ENCODE measurements at regions not wholly inside any gene's neighbourhood (a gene's known extent, or its start where the extent isn't known, plus 50 kb on each side); places are given as distances from the start of the nearest gene placed in this dataset.

DNA sequence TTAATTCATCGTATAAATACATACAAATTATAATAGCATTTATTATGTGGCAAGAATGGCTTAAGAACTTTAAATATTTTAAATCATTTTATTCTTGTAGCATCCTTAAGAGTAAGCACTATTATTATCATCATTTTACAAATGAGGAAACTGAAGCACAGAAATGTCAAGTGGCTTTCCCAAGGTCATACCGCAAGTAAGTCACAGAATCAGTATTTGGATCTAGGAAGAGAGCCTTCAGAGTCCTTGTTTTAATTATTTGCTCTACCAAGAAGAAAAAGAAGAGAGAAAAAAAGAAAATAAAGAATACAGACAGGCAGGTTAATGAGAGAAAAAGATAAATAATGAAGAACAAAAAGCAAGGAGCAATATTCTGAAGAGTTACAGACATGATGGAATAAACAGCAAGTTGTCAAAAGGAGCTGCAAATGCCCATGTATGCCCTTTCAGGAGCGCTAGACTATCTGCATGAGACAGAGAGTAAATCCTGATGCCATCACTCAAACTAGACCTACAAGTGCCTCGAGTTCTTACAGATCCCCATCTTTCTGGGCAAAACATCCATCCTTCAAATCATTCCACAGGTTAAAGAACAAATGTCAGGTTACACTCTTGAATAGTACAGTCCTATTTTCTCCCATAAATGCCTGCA, 57.8 kb upstream of the ETAA1 start:
- H3K4me3 Mint-ChIP-seq: no peak overlapping the region
- H3K4me1 Mint-ChIP-seq: no peaks in the 10 kb centered on the region
- ATAC-seq: no peak
- no peak overlapping the region for H3K27ac Mint-ChIP-seq
- POLR2A ChIA-PET: no interaction called here
- H3K27me3 Mint-ChIP-seq: peaks cover 0 to 8% (median 4%) of the 10 kb centered on the region in 5 donors
- no peaks in the 10 kb centered on the region for H3K9me3 Mint-ChIP-seq
- no peak for DNase-seq
- H3K36me3 Mint-ChIP-seq: no peaks in the 10 kb centered on the region

- H3K4me1 Mint-ChIP-seq: no peaks in the 10 kb centered on the region
- H3K4me3 Mint-ChIP-seq: no peak overlapping the region
- H3K9me3 Mint-ChIP-seq: peaks cover 0 to 1% (median 0%) of the 10 kb centered on the region in 9 donors
- no peak overlapping the region for H3K27ac Mint-ChIP-seq
- DNase-seq: no peak
- no peak for ATAC-seq
- POLR2A ChIA-PET: no interaction called here
- H3K27me3 Mint-ChIP-seq: peaks cover 0 to 8% (median 4%) of the 10 kb centered on the region in 5 donors
- H3K36me3 Mint-ChIP-seq: no peaks in the 10 kb centered on the region
Observed at GRCh38 chr2:67340133-67341011, 56.8 kb upstream of the ETAA1 start.

GRCh38 chr2:67341012-67341318, 56.2 kb upstream of the ETAA1 start:
- no peak for ATAC-seq

GRCh38 chr2:67341336-67341735, 55.8 kb upstream of the ETAA1 start:
- Mint-ChIP-seq H3K27me3 (peaks cover 0 to 8% (median 4%) of the 10 kb centered on the region in 5 donors), H3K9me3 (peaks cover 0 to 2% (median 0%) of the 10 kb centered on the region in 9 donors), H3K27ac (no peak overlapping the region), H3K36me3 (no peaks in the 10 kb centered on the region), H3K4me1 (no peaks in the 10 kb centered on the region), H3K4me3 (no peak overlapping the region)
- no peak for DNase-seq
- POLR2A ChIA-PET: no interaction called here
- no peak for ATAC-seq

More at GRCh38 chr2:67341012-67341318, 56.2 kb upstream of the ETAA1 start:
- POLR2A ChIA-PET: no interaction called here
- Mint-ChIP-seq H3K9me3 (peaks cover 0 to 2% (median 0%) of the 10 kb centered on the region in 9 donors), H3K4me3 (no peak overlapping the region), H3K27me3 (peaks cover 0 to 8% (median 4%) of the 10 kb centered on the region in 5 donors), H3K4me1 (no peaks in the 10 kb centered on the region), H3K27ac (no peak overlapping the region), H3K36me3 (no peaks in the 10 kb centered on the region)
- DNase-seq: no peak

- Mint-ChIP-seq H3K9me3 (peaks cover 0 to 2% (median 0%) of the 10 kb centered on the region in 9 donors), H3K36me3 (no peaks in the 10 kb centered on the region), H3K27me3 (peaks cover 0 to 8% (median 4%) of the 10 kb centered on the region in 5 donors), H3K27ac (no peak overlapping the region), H3K4me1 (no peaks in the 10 kb centered on the region), H3K4me3 (no peak overlapping the region)
- no peak for DNase-seq
- no peak for ATAC-seq
- POLR2A ChIA-PET: no interaction called here
Observed at GRCh38 chr2:67342394-67342793, 54.7 kb upstream of the ETAA1 start.

DNA sequence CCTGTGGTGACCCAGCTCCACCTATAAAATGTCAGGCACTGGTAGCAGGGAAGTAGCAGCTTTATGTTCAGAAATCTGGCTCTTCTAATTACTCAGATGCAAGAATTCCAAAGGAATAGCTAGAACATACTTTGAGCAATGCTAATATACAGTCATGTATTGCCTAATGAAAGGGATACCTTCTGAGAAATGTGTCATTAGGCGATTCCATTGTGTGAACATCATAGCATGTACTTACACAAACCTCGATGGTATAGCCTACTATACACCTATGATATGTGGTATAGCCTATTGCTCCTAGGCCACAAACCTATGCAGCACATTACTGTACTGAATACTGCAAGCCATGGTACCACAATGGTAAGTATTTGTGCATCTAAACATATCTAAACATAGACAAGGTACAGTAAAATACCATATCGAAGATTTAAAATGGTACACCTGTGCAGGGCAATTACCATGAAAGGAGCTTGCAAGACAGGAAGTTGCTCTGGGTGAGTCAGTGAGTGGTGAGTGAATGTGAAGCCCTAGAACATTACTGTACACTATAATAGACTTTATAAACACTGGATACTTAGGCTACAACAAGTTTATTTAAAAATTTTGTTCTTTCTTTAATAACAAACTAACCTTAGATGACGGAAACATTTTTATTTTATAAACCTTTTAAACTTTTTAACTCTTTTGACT, 50.3 kb upstream of the ETAA1 start:
- H3K36me3 Mint-ChIP-seq: no peaks in the 10 kb centered on the region
- no peak for ATAC-seq
- H3K27me3 Mint-ChIP-seq: peaks cover 0 to 7% (median 5%) of the 10 kb centered on the region in 5 donors
- H3K27ac Mint-ChIP-seq: no peak overlapping the region
- peaks cover 0 to 13% (median 4%) of the 10 kb centered on the region in 9 donors for H3K9me3 Mint-ChIP-seq
- H3K4me1 Mint-ChIP-seq: no peaks in the 10 kb centered on the region
- H3K4me3 Mint-ChIP-seq: no peak overlapping the region
- DNase-seq: no peak
- POLR2A ChIA-PET: no interaction called here

All from naive thymus-derived CD8-positive, alpha-beta T cell (primary cell).